Activated CD4-positive, alpha-beta T cell treated with anti-CD3 and anti-CD28 coated beads, Interleukin-2, amount 50 U/mL, for 24 hours (primary cell): ENCODE measurements at regions not wholly inside any gene's neighbourhood (a gene's known extent, or its start where the extent isn't known, plus 50 kb on each side); places are given as distances from the start of the nearest gene placed in this dataset.

Source experiments
- DNase-seq, 2 donors: peaks; one replicate each; pipeline ENCODE4 v3.0.0-alpha.2; 2020; ENCODE audit warnings: low read depth in 1 of 2, low spot score in 1 of 2

- no peak for DNase-seq
Observed at GRCh38 chrX:109312757-109313156, 169.1 kb downstream of the GUCY2F start.

DNA sequence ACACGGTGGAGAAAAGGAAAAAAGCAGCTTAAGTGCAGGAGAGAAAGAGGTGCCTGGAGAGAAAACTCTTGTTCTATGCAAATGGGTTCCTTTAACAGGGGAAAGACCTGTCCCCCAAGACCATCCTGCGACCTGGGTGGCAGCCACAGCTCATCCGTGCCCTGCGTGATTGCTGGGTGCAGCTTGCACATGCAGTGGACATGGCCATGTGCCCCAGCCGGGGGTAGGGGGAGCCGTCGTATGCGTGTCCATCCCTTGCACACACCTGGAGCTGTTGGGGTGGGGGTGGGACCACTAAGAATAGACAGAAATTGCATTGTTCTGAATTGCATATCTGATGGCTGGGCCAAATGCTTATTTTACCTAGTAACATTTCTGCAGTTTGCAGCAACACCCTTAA lies 171.9 kb downstream of the GUCY2F start:
- DNase-seq = no peak

DNA sequence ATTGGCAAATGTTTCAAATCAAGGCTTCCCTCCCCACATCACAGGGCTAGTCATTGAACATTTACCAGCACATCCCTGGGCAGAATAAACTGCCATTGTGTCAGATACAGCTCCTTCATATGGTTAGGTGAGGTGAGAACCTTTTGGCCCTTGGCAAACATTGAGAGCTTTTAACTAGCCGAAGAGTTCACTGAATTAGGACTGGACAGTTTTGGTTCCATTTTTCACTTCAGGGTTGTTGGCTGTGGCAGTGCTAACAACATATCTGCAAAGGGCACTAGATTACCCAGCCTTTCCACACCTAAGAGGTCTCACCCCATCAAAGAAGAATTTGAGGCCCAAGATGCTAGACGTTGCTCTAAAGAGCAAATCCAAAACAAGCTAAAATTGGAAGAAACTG lies 180.7 kb downstream of the GUCY2F start:
- DNase-seq = no peak

DNA sequence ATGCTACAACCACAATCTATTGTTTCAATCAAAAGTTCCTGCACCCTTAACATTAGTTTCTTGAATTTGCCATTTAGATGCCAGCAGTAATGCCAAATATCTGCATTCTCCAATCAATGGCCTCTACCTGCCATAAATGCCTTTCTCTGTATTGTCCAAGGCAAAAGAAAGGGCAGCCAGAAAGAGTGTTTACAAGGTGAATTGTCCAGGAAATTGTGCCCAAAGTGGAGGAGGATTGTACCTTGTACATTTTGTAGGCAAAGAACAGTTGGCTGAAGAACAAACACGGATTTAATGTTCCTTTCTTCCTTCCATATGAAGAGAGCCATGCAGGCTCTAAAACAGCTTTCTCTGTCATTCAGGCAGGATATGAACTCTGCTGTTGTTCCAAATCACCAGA lies 181.5 kb downstream of the GUCY2F start:
- no peak for DNase-seq

- DNase-seq = no peak
Observed at GRCh38 chrX:109299091-109299490, 182.8 kb downstream of the GUCY2F start.

- no peak for DNase-seq
Observed at GRCh38 chrX:109294097-109294814, 187.6 kb downstream of the GUCY2F start.

- DNase-seq = no peak
Observed at GRCh38 chrX:109283870-109284269, 198.0 kb downstream of the GUCY2F start.

- DNase-seq = no peak
Observed at GRCh38 chrX:109281483-109282275, 200.2 kb downstream of the GUCY2F start.

DNA sequence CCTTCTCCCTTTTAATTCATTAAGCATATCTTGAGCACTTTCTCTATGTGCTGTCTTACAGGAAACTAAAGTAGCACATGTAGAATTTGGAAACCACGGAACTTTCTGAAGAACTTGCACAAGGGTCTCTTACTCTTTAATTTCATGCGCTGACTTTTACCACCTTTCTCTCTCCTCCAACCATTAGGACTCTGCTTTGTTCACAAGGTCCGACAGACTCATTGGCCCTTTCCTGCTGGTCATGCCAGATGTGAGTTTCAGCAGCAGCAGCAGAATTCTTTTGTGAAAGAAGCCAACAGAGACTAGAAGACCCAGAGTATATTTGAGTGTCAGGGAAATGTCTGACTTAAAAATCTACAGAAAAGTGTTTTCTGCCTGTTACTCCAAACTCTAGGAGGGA lies 207.1 kb downstream of the GUCY2F start:
- no peak for DNase-seq

GRCh38 chrX:109270580-109271484 lies 211.1 kb downstream of the GUCY2F start:
- no peak for DNase-seq

DNA sequence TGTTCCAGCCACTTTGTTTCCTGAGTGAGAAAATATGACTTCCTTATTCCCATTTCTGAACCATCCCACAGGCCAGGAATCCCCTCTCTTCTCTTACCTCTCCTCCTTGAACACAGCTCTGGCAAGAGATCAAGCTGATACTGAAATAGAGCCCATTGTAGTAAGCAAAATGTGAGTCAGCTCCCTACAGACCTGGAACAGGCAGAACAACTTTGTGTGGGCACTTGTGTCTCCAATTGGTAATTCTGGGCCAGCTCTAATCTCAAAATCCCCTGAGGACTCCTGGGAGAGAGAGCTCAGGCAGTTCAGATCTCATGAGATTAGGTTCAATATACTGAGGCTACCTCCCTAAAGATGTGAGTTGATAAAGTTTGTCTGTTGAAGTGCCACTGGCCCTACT lies 213.5 kb downstream of the GUCY2F start:
- no peak for DNase-seq

GRCh38 chrX:109266034-109266433 lies 215.9 kb downstream of the GUCY2F start:
- DNase-seq = no peak

- DNase-seq = no peak
Observed at GRCh38 chrX:109264878-109265277, 217.0 kb downstream of the GUCY2F start.

DNA sequence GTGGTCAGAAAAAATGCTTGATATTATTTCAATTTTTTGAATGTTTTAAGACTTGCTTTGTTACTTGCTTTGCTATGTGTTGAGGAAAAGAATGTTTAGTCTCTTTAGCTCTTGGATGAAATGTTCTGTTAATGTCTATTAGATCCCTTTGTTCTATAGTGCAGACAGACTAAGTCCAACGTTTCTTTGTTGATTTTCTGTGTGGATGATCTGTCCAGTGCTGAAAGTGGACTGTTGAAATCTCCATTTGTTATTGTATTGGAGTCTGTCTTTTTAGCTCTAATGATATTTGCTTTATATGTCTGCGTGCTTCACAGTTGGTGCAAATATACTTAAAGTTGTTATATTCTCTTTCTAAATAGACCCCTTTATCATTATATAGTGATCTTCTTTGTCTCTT lies 220.6 kb downstream of the GUCY2F start:
- no peak for DNase-seq

DNA sequence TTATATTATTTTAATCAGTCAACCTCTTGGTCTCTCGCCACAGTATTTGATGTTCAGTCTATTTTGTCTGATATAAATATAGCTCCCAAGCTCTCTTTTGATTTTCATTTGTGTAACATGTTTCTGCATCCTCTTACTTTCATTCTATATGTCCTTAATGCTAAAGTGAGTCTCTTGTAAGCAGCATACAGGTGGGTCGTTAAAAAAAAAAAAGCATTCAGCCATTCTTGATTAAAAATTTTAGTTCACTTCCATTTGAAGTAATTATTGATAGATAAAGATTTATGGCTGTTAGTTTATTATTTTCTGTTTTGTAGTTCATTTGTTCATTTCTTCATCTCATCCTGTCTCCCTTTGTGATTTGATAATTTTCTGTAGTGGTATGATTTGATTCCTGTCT lies 229.1 kb downstream of the GUCY2F start:
- DNase-seq = no peak

- no peak for DNase-seq
Observed at GRCh38 chrX:109218761-109219160, 263.1 kb downstream of the GUCY2F start.

DNA sequence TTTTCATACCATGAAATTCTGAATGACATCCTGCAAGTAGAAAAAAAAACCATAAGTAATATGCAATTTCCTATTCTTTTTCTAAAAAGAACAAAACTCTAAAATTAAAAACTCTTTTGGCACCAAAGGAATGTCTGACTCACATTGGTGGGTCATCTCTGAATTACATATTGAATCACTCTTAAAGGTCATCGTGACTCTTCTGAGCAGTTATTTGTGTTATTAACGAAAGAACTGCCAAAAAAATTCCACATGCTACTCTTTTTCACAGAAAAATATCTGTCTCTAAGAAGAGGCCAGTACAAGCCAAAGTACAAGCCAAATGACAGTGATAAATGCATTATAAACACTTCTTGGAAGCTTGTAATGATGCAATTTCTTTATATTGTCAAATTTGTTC lies 282.2 kb downstream of the GUCY2F start:
- DNase-seq = no peak

- no peak for DNase-seq
Observed at GRCh38 chrX:109190542-109190941, 291.3 kb downstream of the GUCY2F start.

DNA sequence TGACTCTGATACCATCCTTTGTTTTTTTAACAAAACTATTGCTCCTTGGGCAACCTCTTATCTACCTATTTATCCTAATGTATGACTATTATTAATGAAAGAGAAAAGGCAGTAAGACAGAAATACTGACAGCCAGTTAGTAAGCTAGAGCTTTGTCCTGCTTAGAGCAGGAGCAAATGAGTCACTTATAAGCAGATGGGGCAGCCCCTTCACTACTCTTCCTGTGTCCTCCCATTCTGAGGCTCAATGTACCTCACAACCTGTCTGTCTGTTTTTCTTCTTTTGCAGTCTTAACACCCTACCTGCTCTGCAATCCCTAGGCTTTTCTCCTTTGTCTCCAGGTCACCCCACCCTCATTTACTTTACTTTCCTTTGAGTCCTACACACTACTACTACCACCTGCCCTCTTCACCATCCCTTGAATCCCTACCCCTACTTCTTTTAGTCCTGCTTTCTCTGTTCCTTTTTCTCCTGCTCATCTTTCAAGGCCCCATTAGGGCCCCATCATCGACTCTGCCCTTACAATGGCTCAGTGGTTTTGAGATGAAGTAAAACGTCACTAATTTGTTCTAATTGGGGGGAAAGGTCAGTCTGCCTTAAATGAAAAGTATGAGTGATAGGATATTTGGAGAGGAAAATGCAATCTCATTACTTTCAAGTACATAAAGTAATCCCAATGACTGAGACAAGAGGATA lies 294.3 kb downstream of the GUCY2F start:
- no peak for DNase-seq

GRCh38 chrX:109186939-109187338 lies 294.9 kb downstream of the GUCY2F start:
- DNase-seq = no peak

DNA sequence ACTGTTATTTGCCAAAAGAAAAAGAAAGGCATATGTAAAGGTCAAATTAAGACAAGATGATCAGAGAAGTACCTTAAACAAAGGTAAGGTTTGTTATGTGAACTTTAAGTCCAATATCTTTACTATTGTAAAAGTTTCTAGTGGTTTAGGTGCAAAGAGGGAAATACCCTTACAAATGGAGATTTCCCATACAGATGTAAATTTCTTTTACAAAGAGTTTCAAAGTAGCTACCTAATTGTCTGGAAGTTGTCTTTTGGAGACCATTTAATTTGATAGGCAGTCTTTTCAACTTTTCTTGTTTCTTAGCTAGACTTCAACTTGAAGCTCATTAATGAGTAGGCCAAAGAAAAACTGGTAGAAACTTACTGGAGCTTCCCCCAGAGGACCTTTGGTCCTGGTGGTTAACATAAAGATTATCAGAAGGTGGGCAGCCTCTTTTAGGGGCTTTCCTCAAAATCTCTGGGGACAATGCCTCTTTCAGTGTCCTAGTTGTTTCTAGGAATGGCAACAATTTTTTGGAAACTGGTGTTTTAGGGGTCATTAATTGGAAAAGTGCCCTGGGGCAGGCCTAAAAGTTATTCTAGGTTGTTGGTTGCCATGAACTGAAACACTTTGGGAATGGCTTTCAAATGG lies 297.3 kb downstream of the GUCY2F start:
- DNase-seq = no peak
